ENCODE measurements at regions not wholly inside any gene's neighbourhood (a gene's known extent, or its start where the extent isn't known, plus 50 kb on each side); places are given as distances from the start of the nearest gene placed in this dataset.

DNA sequence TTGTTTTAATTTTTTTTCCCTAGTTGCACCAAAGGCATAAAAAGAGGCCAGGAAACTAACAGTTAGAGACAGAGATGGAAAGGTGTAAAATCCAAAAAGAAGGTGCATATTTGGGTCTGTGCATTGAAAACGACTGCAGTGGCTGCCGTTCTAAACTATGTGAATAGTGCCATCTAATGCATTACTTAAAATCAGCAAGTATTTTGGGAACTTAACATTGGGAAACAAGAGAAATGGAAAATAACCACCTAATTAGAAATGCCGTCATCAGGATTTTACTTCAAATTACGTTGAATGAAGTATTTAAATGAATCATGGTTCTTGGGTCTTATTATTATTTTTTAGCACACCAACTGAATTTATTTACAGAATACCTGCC is 189.5 kb upstream of the MIR17HG start:
- Histone ChIP-seq H3K27ac (ENCODE audit: low read depth, low read length) (no peak overlapping the region), H3K9me2 (replicated peaks; ENCODE audit: insufficient read depth, low read length) (no peaks in the 10 kb centered on the region), H3F3A (ENCODE audit: insufficient read depth) (no peaks in the 10 kb centered on the region), H4K20me1 (ENCODE audit: low read depth, low read length) (no peaks in the 10 kb centered on the region), H3K79me2 (ENCODE audit: insufficient read depth, low read length) (no peaks in the 10 kb centered on the region), H3K27me3 (ENCODE audit: low read length) (no peaks in the 10 kb centered on the region), H3K4me3 (ENCODE audit: insufficient read depth, low read length, poor library complexity, severe bottlenecking) (no peak overlapping the region), H3K9ac (ENCODE audit: low read length) (no peak overlapping the region), H2AFZ (ENCODE audit: low read depth, low read length, severe bottlenecking) (no peak overlapping the region), H3K4me2 (ENCODE audit: low read depth, low read length, poor library complexity, severe bottlenecking) (no peak overlapping the region), H3K9me3 (ENCODE audit: insufficient read depth, low read length) (no peaks in the 10 kb centered on the region), H3K36me3 (ENCODE audit: low read length) (no peaks in the 10 kb centered on the region)
- no peak for TF ChIP-seq EZH2phosphoT487 (conservative IDR thresholded peaks at IDR 0.05; ENCODE audit: low read length)
- TF ChIP-seq, protein P1, sequence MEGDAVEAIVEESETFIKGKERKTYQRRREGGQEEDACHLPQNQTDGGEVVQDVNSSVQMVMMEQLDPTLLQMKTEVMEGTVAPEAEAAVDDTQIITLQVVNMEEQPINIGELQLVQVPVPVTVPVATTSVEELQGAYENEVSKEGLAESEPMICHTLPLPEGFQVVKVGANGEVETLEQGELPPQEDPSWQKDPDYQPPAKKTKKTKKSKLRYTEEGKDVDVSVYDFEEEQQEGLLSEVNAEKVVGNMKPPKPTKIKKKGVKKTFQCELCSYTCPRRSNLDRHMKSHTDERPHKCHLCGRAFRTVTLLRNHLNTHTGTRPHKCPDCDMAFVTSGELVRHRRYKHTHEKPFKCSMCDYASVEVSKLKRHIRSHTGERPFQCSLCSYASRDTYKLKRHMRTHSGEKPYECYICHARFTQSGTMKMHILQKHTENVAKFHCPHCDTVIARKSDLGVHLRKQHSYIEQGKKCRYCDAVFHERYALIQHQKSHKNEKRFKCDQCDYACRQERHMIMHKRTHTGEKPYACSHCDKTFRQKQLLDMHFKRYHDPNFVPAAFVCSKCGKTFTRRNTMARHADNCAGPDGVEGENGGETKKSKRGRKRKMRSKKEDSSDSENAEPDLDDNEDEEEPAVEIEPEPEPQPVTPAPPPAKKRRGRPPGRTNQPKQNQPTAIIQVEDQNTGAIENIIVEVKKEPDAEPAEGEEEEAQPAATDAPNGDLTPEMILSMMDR (IDR thresholded peaks at IDR 0.05; ENCODE audit: insufficient read depth, low read length, poor library complexity, severe bottlenecking) = no peak

DNA sequence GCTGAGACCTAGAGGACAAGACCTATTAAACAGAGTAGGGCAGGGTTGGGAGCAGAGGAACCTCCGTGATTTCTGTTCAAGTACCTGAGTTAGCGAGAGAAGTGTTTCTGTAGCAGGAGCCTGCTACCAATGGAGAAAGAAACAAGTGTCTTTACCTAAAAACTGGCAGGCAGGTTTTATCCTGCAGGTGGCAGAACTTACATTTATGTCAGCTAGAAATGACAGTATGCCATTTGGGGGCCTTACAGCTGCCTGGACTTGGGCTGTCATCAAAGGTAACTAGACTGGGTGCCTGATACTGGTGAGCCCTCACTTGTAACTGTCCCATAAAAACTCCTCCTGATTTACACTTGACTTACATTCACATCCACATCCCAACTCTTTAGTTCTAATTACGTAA is 185.3 kb upstream of the MIR17HG start:
- Histone ChIP-seq H3K27ac (ENCODE audit: low read depth, low read length) (no peak overlapping the region), H3K36me3 (ENCODE audit: low read length) (no peaks in the 10 kb centered on the region), H3K9me2 (replicated peaks; ENCODE audit: insufficient read depth, low read length) (no peaks in the 10 kb centered on the region), H3K9ac (ENCODE audit: low read length) (no peak overlapping the region), H3K4me2 (ENCODE audit: low read depth, low read length, poor library complexity, severe bottlenecking) (no peak overlapping the region), H3F3A (ENCODE audit: insufficient read depth) (no peaks in the 10 kb centered on the region), H2AFZ (ENCODE audit: low read depth, low read length, severe bottlenecking) (no peak overlapping the region), H4K20me1 (ENCODE audit: low read depth, low read length) (no peaks in the 10 kb centered on the region), H3K4me3 (ENCODE audit: insufficient read depth, low read length, poor library complexity, severe bottlenecking) (no peak overlapping the region), H3K79me2 (ENCODE audit: insufficient read depth, low read length) (no peaks in the 10 kb centered on the region), H3K27me3 (ENCODE audit: low read length) (no peaks in the 10 kb centered on the region), H3K9me3 (ENCODE audit: insufficient read depth, low read length) (no peaks in the 10 kb centered on the region)
- no peak for TF ChIP-seq EZH2phosphoT487 (conservative IDR thresholded peaks at IDR 0.05; ENCODE audit: low read length)
- TF ChIP-seq, protein P1 (IDR thresholded peaks at IDR 0.05; ENCODE audit: insufficient read depth, low read length, poor library complexity, severe bottlenecking) = no peak

- Histone ChIP-seq H3K27me3 (ENCODE audit: low read length) (no peaks in the 10 kb centered on the region), H3K79me2 (ENCODE audit: insufficient read depth, low read length) (no peaks in the 10 kb centered on the region)
- TF ChIP-seq, protein P1 (IDR thresholded peaks at IDR 0.05; ENCODE audit: insufficient read depth, low read length, poor library complexity, severe bottlenecking) = no peak
- TF ChIP-seq EZH2phosphoT487 (conservative IDR thresholded peaks at IDR 0.05; ENCODE audit: low read length) = no peak
Measured at GRCh38 chr13:91162589-91162988, 184.9 kb upstream of the MIR17HG start.

More at GRCh38 chr13:91162589-91162988, 184.9 kb upstream of the MIR17HG start:
- H3K9me2 ChIP-seq (replicated peaks; ENCODE audit: insufficient read depth, low read length) = no peaks in the 10 kb centered on the region
- no peak overlapping the region for H3K27ac ChIP-seq (ENCODE audit: low read depth, low read length)
- H3F3A ChIP-seq (ENCODE audit: insufficient read depth) = no peaks in the 10 kb centered on the region
- H4K20me1 ChIP-seq (ENCODE audit: low read depth, low read length) = no peaks in the 10 kb centered on the region
- no peak overlapping the region for H2AFZ ChIP-seq (ENCODE audit: low read depth, low read length, severe bottlenecking)
- no peak overlapping the region for H3K4me3 ChIP-seq (ENCODE audit: insufficient read depth, low read length, poor library complexity, severe bottlenecking)
- no peaks in the 10 kb centered on the region for H3K36me3 ChIP-seq (ENCODE audit: low read length)
- H3K9me3 ChIP-seq (ENCODE audit: insufficient read depth, low read length) = no peaks in the 10 kb centered on the region
- no peak overlapping the region for H3K4me2 ChIP-seq (ENCODE audit: low read depth, low read length, poor library complexity, severe bottlenecking)
- no peak overlapping the region for H3K9ac ChIP-seq (ENCODE audit: low read length)
